ENCODE measurements at regions not wholly inside any gene's neighbourhood (a gene's known extent, or its start where the extent isn't known, plus 50 kb on each side); places are given as distances from the start of the nearest gene placed in this dataset.

DNA sequence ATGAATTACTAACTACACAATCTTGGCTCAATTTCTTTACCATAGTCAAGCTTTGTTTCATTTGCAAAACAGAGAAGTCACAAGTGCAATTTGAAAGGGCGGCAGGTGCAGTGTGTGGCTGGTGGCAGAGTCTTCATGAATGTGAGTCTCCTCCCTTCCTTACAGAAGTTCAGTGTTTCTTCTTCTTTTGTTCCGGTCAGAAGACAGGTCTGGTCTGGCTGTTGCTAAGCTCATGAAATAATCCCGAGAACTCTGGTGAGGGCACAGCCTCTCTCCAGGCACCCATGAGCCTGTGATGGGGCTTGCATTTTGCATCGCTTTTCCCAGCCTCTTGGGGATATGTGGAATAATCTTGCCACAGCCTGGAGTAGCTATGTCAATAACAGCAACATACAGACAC lies 824.8 kb upstream of the SALL3 start:
- no peaks in the 10 kb centered on the region for H3K4me1 ChIP-seq (ENCODE audit: control insufficient read depth in 1 of 2, insufficient read depth in 2 of 2, low read length in 2 of 2)

GRCh38 chr18:78156466-78156865 lies 823.2 kb upstream of the SALL3 start:
- Histone ChIP-seq H3K4me3 (ENCODE audit: low read length in 2 of 2) (no peak overlapping the region), H3K4me1 (ENCODE audit: control insufficient read depth in 1 of 2, insufficient read depth in 2 of 2, low read length in 2 of 2) (no peaks in the 10 kb centered on the region), H3K27ac (ENCODE audit: low read depth in 1 of 2, low read length in 2 of 2) (no peak overlapping the region), H3K36me3 (ENCODE audit: control insufficient read depth in 1 of 2, insufficient read depth in 2 of 2, low read length in 1 of 2) (no peaks in the 10 kb centered on the region), H3K9me3 (ENCODE audit: control insufficient read depth, low read length) (peaks cover 2% of the 10 kb centered on the region), H3K27me3 (ENCODE audit: control insufficient read depth in 1 of 2, insufficient read depth in 2 of 2, low read length in 1 of 2) (peaks cover 0 to 2% of the 10 kb centered on the region in 2 donors)
- intact Hi-C loops (cut with DNase I), result no loop called here
- no peak for DNase-seq
- no peak for ATAC-seq (ENCODE audit: low FRiP score)
- 59% methylated on average over 1 of the region's 1 CpG for WGBS, 2 donors

More for the DNA sequence above, 824.8 kb upstream of the SALL3 start:
- Histone ChIP-seq H3K36me3 (ENCODE audit: control insufficient read depth in 1 of 2, insufficient read depth in 2 of 2, low read length in 1 of 2) (no peaks in the 10 kb centered on the region), H3K4me3 (ENCODE audit: low read length in 2 of 2) (no peak overlapping the region), H3K27me3 (ENCODE audit: control insufficient read depth in 1 of 2, insufficient read depth in 2 of 2, low read length in 1 of 2) (peaks cover 0 to 2% of the 10 kb centered on the region in 2 donors), H3K9me3 (ENCODE audit: control insufficient read depth, low read length) (peaks cover 2% of the 10 kb centered on the region), H3K27ac (ENCODE audit: low read depth in 1 of 2, low read length in 2 of 2) (no peak overlapping the region)
- intact Hi-C loops (cut with DNase I), result no loop called here
- ATAC-seq (ENCODE audit: low FRiP score), result no peak
- DNase-seq, result no peak
- 54 to 57% methylated on average over 4 of the region's 4 CpGs for WGBS, 2 donors

GRCh38 chr18:78158943-78159342 lies 820.7 kb upstream of the SALL3 start:
- H3K4me3 ChIP-seq (ENCODE audit: low read length in 2 of 2), result no peak overlapping the region
- no peak for ATAC-seq (ENCODE audit: low FRiP score)
- intact Hi-C loops (cut with DNase I), result no loop called here
- no peak overlapping the region for H3K27ac ChIP-seq (ENCODE audit: low read depth in 1 of 2, low read length in 2 of 2)
- 86 to 89% methylated on average over 17 of the region's 17 CpGs for WGBS, 2 donors
- H3K4me1 ChIP-seq (ENCODE audit: control insufficient read depth in 1 of 2, insufficient read depth in 2 of 2, low read length in 2 of 2), result no peaks in the 10 kb centered on the region
- H3K9me3 ChIP-seq (ENCODE audit: control insufficient read depth, low read length), result peaks cover 2% of the 10 kb centered on the region
- peaks cover 0 to 2% of the 10 kb centered on the region in 2 donors for H3K27me3 ChIP-seq (ENCODE audit: control insufficient read depth in 1 of 2, insufficient read depth in 2 of 2, low read length in 1 of 2)
- no peak for DNase-seq
- no peaks in the 10 kb centered on the region for H3K36me3 ChIP-seq (ENCODE audit: control insufficient read depth in 1 of 2, insufficient read depth in 2 of 2, low read length in 1 of 2)

- H3K27ac ChIP-seq (ENCODE audit: low read depth in 1 of 2, low read length in 2 of 2), result no peak overlapping the region
- no peaks in the 10 kb centered on the region for H3K36me3 ChIP-seq (ENCODE audit: control insufficient read depth in 1 of 2, insufficient read depth in 2 of 2, low read length in 1 of 2)
- WGBS, 2 donors, result 88 to 93% methylated on average over 8 of the region's 8 CpGs
- intact Hi-C loops (cut with DNase I), result no loop called here
- DNase-seq (no peak), ATAC-seq (ENCODE audit: low FRiP score) (no peak)
- H3K4me3 ChIP-seq (ENCODE audit: low read length in 2 of 2), result no peak overlapping the region
- no peaks in the 10 kb centered on the region for H3K4me1 ChIP-seq (ENCODE audit: control insufficient read depth in 1 of 2, insufficient read depth in 2 of 2, low read length in 2 of 2)
- H3K27me3 ChIP-seq (ENCODE audit: control insufficient read depth in 1 of 2, insufficient read depth in 2 of 2, low read length in 1 of 2), result peaks cover 0 to 2% of the 10 kb centered on the region in 2 donors
- peaks cover 2% of the 10 kb centered on the region for H3K9me3 ChIP-seq (ENCODE audit: control insufficient read depth, low read length)
Measured at GRCh38 chr18:78159397-78159796, 820.2 kb upstream of the SALL3 start.

DNA sequence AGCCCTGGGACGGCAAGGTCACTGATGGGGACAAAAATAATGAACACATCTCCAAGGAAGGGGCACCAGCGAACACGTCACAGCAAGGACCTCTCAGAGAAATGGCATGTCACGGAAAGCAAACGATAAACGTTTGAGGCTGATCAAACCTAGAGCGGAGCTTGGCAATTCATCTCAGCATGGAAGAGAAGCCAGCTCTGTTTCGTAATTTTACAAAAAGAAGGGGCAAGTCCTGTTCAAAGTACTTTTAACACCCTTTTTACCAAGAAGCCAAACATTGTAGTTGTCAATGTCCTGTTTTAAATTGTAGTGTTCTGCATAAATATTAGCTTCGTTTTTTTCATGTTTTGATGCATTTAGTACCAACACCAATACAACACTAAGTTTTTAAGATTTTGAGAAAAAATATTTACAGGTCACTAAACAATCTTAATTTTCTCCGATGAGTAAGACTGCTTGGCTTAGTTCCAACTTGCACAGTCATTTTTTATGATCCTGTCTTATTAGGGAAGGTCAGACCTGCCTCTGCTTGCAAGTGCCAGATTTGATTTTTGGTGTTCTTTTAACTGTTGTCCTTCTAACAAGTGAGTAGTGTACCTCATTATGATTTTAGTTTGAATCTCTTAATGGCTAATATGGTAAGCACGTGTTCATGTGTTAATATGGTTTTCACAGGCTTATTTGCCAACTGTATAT lies 818.5 kb upstream of the SALL3 start:
- Histone ChIP-seq H3K4me3 (ENCODE audit: low read length in 2 of 2) (no peak overlapping the region), H3K4me1 (ENCODE audit: control insufficient read depth in 1 of 2, insufficient read depth in 2 of 2, low read length in 2 of 2) (no peaks in the 10 kb centered on the region), H3K9me3 (ENCODE audit: control insufficient read depth, low read length) (no peaks in the 10 kb centered on the region), H3K36me3 (ENCODE audit: control insufficient read depth in 1 of 2, insufficient read depth in 2 of 2, low read length in 1 of 2) (no peaks in the 10 kb centered on the region), H3K27ac (ENCODE audit: low read depth in 1 of 2, low read length in 2 of 2) (no peak overlapping the region), H3K27me3 (ENCODE audit: control insufficient read depth in 1 of 2, insufficient read depth in 2 of 2, low read length in 1 of 2) (peaks cover 0 to 2% of the 10 kb centered on the region in 2 donors)
- no peak for ATAC-seq (ENCODE audit: low FRiP score)
- intact Hi-C loops (cut with DNase I), result no loop called here
- WGBS, 2 donors, result 51 to 59% methylated on average over 11 of the region's 11 CpGs
- no peak for DNase-seq

DNA sequence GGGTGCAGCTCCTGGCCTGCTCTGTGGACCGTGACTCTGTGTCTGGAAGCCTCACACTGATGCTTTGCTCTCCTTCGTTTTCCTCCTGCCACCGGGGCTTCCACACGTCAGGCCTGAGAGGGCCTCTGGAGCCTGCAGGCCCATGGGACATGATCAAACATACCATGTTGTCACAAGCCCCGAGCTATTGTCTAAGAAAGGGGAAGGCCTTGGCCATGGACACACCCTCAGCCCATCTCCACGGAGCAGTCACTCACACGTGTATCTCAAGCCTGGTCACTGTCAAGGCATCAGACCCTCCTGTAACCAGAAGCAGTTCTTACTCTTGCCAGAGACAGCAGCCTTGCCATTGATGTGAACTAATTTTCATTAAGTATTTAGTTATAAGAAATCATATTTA lies 814.1 kb upstream of the SALL3 start:
- Histone ChIP-seq H3K27ac (ENCODE audit: low read depth in 1 of 2, low read length in 2 of 2) (no peak overlapping the region), H3K27me3 (ENCODE audit: control insufficient read depth in 1 of 2, insufficient read depth in 2 of 2, low read length in 1 of 2) (no peaks in the 10 kb centered on the region), H3K4me1 (ENCODE audit: control insufficient read depth in 1 of 2, insufficient read depth in 2 of 2, low read length in 2 of 2) (no peaks in the 10 kb centered on the region), H3K9me3 (ENCODE audit: control insufficient read depth, low read length) (no peaks in the 10 kb centered on the region), H3K4me3 (ENCODE audit: low read length in 2 of 2) (no peak overlapping the region), H3K36me3 (ENCODE audit: control insufficient read depth in 1 of 2, insufficient read depth in 2 of 2, low read length in 1 of 2) (no peaks in the 10 kb centered on the region)
- WGBS, 2 donors, result 61 to 65% methylated on average over 7 of the region's 7 CpGs
- DNase-seq, result no peak
- intact Hi-C loops (cut with DNase I), result no loop called here
- no peak for ATAC-seq (ENCODE audit: low FRiP score)

DNA sequence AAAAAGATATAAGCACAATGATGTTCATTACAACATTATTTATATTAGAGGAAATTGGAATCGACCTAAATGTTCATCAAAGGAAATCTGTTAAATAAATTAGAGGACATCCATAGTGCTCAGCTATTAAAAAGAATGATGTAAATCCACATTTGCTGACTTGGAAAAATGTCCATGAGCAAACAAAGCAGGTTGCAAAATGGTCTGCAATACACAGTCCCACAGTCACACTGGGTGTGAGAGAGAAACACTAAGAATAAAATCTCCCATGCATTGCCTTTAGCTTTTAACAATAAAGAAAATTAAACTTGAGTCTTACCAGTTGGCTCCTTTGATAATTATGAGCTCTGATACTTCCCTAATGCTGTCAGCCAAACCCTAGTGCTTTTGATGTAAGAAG lies 811.1 kb upstream of the SALL3 start:
- no peaks in the 10 kb centered on the region for H3K27me3 ChIP-seq (ENCODE audit: control insufficient read depth in 1 of 2, insufficient read depth in 2 of 2, low read length in 1 of 2)
- DNase-seq, result no peak
- no peaks in the 10 kb centered on the region for H3K9me3 ChIP-seq (ENCODE audit: control insufficient read depth, low read length)
- no peak overlapping the region for H3K27ac ChIP-seq (ENCODE audit: low read depth in 1 of 2, low read length in 2 of 2)
- H3K4me3 ChIP-seq (ENCODE audit: low read length in 2 of 2), result no peak overlapping the region
- ATAC-seq (ENCODE audit: low FRiP score), result no peak
- WGBS, 2 donors, result 66 to 67% methylated on average over 1 of the region's 1 CpG
- intact Hi-C loops (cut with DNase I), result no loop called here
- H3K4me1 ChIP-seq (ENCODE audit: control insufficient read depth in 1 of 2, insufficient read depth in 2 of 2, low read length in 2 of 2), result no peaks in the 10 kb centered on the region
- H3K36me3 ChIP-seq (ENCODE audit: control insufficient read depth in 1 of 2, insufficient read depth in 2 of 2, low read length in 1 of 2), result no peaks in the 10 kb centered on the region

- no peaks in the 10 kb centered on the region for H3K36me3 ChIP-seq (ENCODE audit: control insufficient read depth in 1 of 2, insufficient read depth in 2 of 2, low read length in 1 of 2)
- WGBS, 2 donors, result 55 to 56% methylated on average over 13 of the region's 13 CpGs
- ATAC-seq (ENCODE audit: low FRiP score) (no peak), DNase-seq (no peak)
- H3K4me1 ChIP-seq (ENCODE audit: control insufficient read depth in 1 of 2, insufficient read depth in 2 of 2, low read length in 2 of 2), result no peaks in the 10 kb centered on the region
- no peak overlapping the region for H3K4me3 ChIP-seq (ENCODE audit: low read length in 2 of 2)
- no peaks in the 10 kb centered on the region for H3K9me3 ChIP-seq (ENCODE audit: control insufficient read depth, low read length)
- H3K27ac ChIP-seq (ENCODE audit: low read depth in 1 of 2, low read length in 2 of 2), result no peak overlapping the region
- no peaks in the 10 kb centered on the region for H3K27me3 ChIP-seq (ENCODE audit: control insufficient read depth in 1 of 2, insufficient read depth in 2 of 2, low read length in 1 of 2)
- intact Hi-C loops (cut with DNase I), result no loop called here
Measured at GRCh38 chr18:78169174-78169864, 810.3 kb upstream of the SALL3 start.

GRCh38 chr18:78171954-78172353 lies 807.7 kb upstream of the SALL3 start:
- DNase-seq, result no peak
- Histone ChIP-seq H3K36me3 (ENCODE audit: control insufficient read depth in 1 of 2, insufficient read depth in 2 of 2, low read length in 1 of 2) (no peaks in the 10 kb centered on the region), H3K4me1 (ENCODE audit: control insufficient read depth in 1 of 2, insufficient read depth in 2 of 2, low read length in 2 of 2) (no peaks in the 10 kb centered on the region), H3K27me3 (ENCODE audit: control insufficient read depth in 1 of 2, insufficient read depth in 2 of 2, low read length in 1 of 2) (no peaks in the 10 kb centered on the region), H3K27ac (ENCODE audit: low read depth in 1 of 2, low read length in 2 of 2) (no peak overlapping the region), H3K9me3 (ENCODE audit: control insufficient read depth, low read length) (no peaks in the 10 kb centered on the region), H3K4me3 (ENCODE audit: low read length in 2 of 2) (no peak overlapping the region)
- ATAC-seq (ENCODE audit: low FRiP score), result no peak
- intact Hi-C loops (cut with DNase I), result no loop called here
- WGBS, 2 donors, result 72 to 73% methylated on average over 6 of the region's 6 CpGs

Data from aorta (tissue), 5 donors.